H9 (cell line): ENCODE measurements at regions not wholly inside any gene's neighbourhood (a gene's known extent, or its start where the extent isn't known, plus 50 kb on each side); places are given as distances from the start of the nearest gene placed in this dataset.

Experiments
- DNase-seq: peaks from one replicate; pipeline ENCODE4 v3.0.0-alpha.2; 2017
- H2AFZ ChIP-seq: one replicate; pipeline ENCODE4 v1.6.1; 2013; ENCODE audit warnings: mild to moderate bottlenecking, low read length, control low read depth, moderate library complexity
- H2AK5ac ChIP-seq: 2 replicates; pipeline ENCODE4 v1.6.1; 2013; ENCODE audit warnings: low read length, control low read depth, mixed read lengths; ENCODE audit not compliant: insufficient read length
- H2BK120ac ChIP-seq: one replicate; pipeline ENCODE4 v1.6.1; 2013; ENCODE audit warnings: low read depth, mild to moderate bottlenecking, low read length, control low read depth, inconsistent platforms; ENCODE audit not compliant: poor library complexity, severe bottlenecking
- H2BK12ac ChIP-seq: 2 replicates; pipeline ENCODE4 v1.6.1; 2013; ENCODE audit warnings: low read length, control low read depth, mixed read lengths, low read depth; ENCODE audit not compliant: insufficient read length
- H2BK15ac ChIP-seq: 2 replicates; pipeline ENCODE4 v1.6.1; 2013; ENCODE audit warnings: low read depth, low read length, control low read depth
- H2BK20ac ChIP-seq: one replicate; pipeline ENCODE4 v1.6.1; 2013; ENCODE audit warnings: low read depth, mild to moderate bottlenecking, low read length, control low read depth, inconsistent platforms; ENCODE audit not compliant: poor library complexity, severe bottlenecking
- H2BK5ac ChIP-seq: 2 replicates; pipeline ENCODE4 v1.6.1; 2013; ENCODE audit warnings: low read length, control low read depth, mixed read lengths; ENCODE audit not compliant: insufficient read length
- H3K14ac ChIP-seq: 2 replicates; pipeline ENCODE4 v1.6.1; 2013; ENCODE audit warnings: low read length, control low read depth; ENCODE audit not compliant: insufficient read depth
- H3K18ac ChIP-seq: 2 replicates; pipeline ENCODE4 v1.6.1; 2013; ENCODE audit warnings: low read depth, mild to moderate bottlenecking, mixed read lengths, low read length, control low read depth; ENCODE audit not compliant: insufficient read length
- H3K23ac ChIP-seq: 2 replicates; pipeline ENCODE4 v1.6.1; 2013; ENCODE audit warnings: low read length, control low read depth, mixed read lengths, low read depth; ENCODE audit not compliant: insufficient read length
- H3K23me2 ChIP-seq: 2 replicates; pipeline ENCODE4 v1.6.1; 2013; ENCODE audit warnings: low read depth, mild to moderate bottlenecking, mixed read lengths, low read length, control low read depth; ENCODE audit not compliant: insufficient read length, poor library complexity, severe bottlenecking
- H3K27ac ChIP-seq: 2 replicates; pipeline ENCODE4 v1.5.1; 2013; ENCODE audit warnings: low read length, control low read depth, mixed read lengths, low read depth; ENCODE audit not compliant: insufficient read length
- H3K27me3 ChIP-seq: 2 replicates; pipeline ENCODE4 v1.6.1; 2013; ENCODE audit warnings: low read length, control low read depth, inconsistent platforms; ENCODE audit not compliant: insufficient read depth
- H3K4ac ChIP-seq: 2 replicates; pipeline ENCODE4 v1.6.1; 2013; ENCODE audit warnings: low read depth, mild to moderate bottlenecking, control low read depth, inconsistent platforms, low read length, moderate library complexity
- H3K4me1 ChIP-seq: 2 replicates; pipeline ENCODE4 v1.6.1; 2013; ENCODE audit warnings: low read length, control low read depth, inconsistent platforms; ENCODE audit not compliant: insufficient read depth
- H3K4me2 ChIP-seq: 2 replicates; pipeline ENCODE4 v1.6.1; 2013; ENCODE audit warnings: low read length, control low read depth, mixed read lengths; ENCODE audit not compliant: insufficient read length, insufficient read depth
- H3K56ac ChIP-seq: 2 replicates; pipeline ENCODE4 v1.6.1; 2013; ENCODE audit warnings: low read depth, mild to moderate bottlenecking, mixed read lengths, low read length, control low read depth; ENCODE audit not compliant: insufficient read length
- H3K79me1 ChIP-seq: 2 replicates; pipeline ENCODE4 v1.6.1; 2013; ENCODE audit warnings: low read depth, mild to moderate bottlenecking, moderate library complexity, low read length, control low read depth, inconsistent platforms; ENCODE audit not compliant: insufficient read depth, poor library complexity, severe bottlenecking
- H3K79me2 ChIP-seq: 2 replicates; pipeline ENCODE4 v1.6.1; 2013; ENCODE audit warnings: low read length, control low read depth, inconsistent platforms; ENCODE audit not compliant: insufficient read depth
- H3K9ac ChIP-seq: 2 replicates; pipeline ENCODE4 v1.6.1; 2013; ENCODE audit warnings: low read length, control low read depth, mixed read lengths; ENCODE audit not compliant: insufficient read length; ENCODE audit errors: extremely low read depth
- H3K9me3 ChIP-seq: one replicate; pipeline ENCODE4 v1.6.1; 2013; ENCODE audit warnings: low read depth, low read length, inconsistent platforms; ENCODE audit not compliant: control insufficient read depth
- H3T11ph ChIP-seq: one replicate; pipeline ENCODE4 v1.6.1; 2013; ENCODE audit warnings: mild to moderate bottlenecking, low read length, control low read depth, inconsistent platforms
- H4K20me1 ChIP-seq: one replicate; pipeline ENCODE4 v1.6.1; 2013; ENCODE audit not compliant: control insufficient read depth, insufficient read length, insufficient read depth
- H4K5ac ChIP-seq: 2 replicates; pipeline ENCODE4 v1.6.1; 2013; ENCODE audit warnings: low read depth, mild to moderate bottlenecking, mixed read lengths, low read length, control low read depth; ENCODE audit not compliant: insufficient read length
- H4K8ac ChIP-seq: replicated peaks from 2 replicates; pipeline ENCODE4 v1.6.1; 2013; ENCODE audit warnings: low read length, control low read depth, mixed read lengths, low read depth; ENCODE audit not compliant: insufficient read length
- H4K91ac ChIP-seq: 2 replicates; pipeline ENCODE4 v1.6.1; 2013; ENCODE audit warnings: low read depth, mild to moderate bottlenecking, moderate library complexity, mixed read lengths, low read length, control low read depth; ENCODE audit not compliant: insufficient read length
- H3K27ac Mint-ChIP-seq, 3 experiments: 2 replicates in 2 of 3; 3 replicates in 1 of 3; pipeline ENCODE4 v1.8.0; 2020 to 2021; ENCODE audit warnings: mixed read lengths in 3 of 3, mild to moderate bottlenecking in 1 of 3, moderate library complexity in 1 of 3
- H3K27me3 Mint-ChIP-seq: 2 replicates; pipeline ENCODE4 v1.8.0; 2021; ENCODE audit warnings: low read depth, mild to moderate bottlenecking, moderate library complexity, mixed read lengths
- H3K36me3 Mint-ChIP-seq, 3 experiments: 2 replicates in 2 of 3; 3 replicates in 1 of 3; pipeline ENCODE4 v1.8.0; 2020 to 2021; ENCODE audit warnings: low read depth in 3 of 3, mixed read lengths in 3 of 3; ENCODE audit not compliant: insufficient read depth in 1 of 3
- H3K4me1 Mint-ChIP-seq, 2 experiments: 2 replicates each; pipeline ENCODE4 v1.8.0; 2020; ENCODE audit warnings: mixed read lengths in 2 of 2
- H3K4me3 Mint-ChIP-seq, 2 experiments: 2 replicates in 1 of 2; 3 replicates in 1 of 2; pipeline ENCODE4 v1.8.0; 2020 to 2021; ENCODE audit warnings: mild to moderate bottlenecking in 2 of 2, mixed read lengths in 2 of 2, moderate library complexity in 1 of 2
- H3K9me3 Mint-ChIP-seq, 2 experiments: 2 replicates in 1 of 2; 3 replicates in 1 of 2; pipeline ENCODE4 v1.8.0; 2020; ENCODE audit warnings: mild to moderate bottlenecking in 2 of 2, mixed read lengths in 2 of 2, moderate library complexity in 1 of 2
- CTCF ChIP-seq: fragments of 200-600 bp; sonication (generic); conservative IDR thresholded peaks from 3 replicates; pipeline ENCODE4 v1.8.0; 2021; ENCODE audit warnings: antibody characterized with exemption, mild to moderate bottlenecking

GRCh38 chr6:148652205-148652604, 94.6 kb upstream of the UST start:
- no peak overlapping the region for H3K4me3 Mint-ChIP-seq
- Histone ChIP-seq H3K23me2 (no peaks in the 10 kb centered on the region), H3K56ac (no peak overlapping the region), H2BK20ac (no peak overlapping the region), H3K9ac (no peak overlapping the region), H4K20me1 (no peaks in the 10 kb centered on the region), H2BK120ac (no peak overlapping the region), H2AFZ (no peak overlapping the region), H3K27me3 (no peaks in the 10 kb centered on the region), H3K4ac (no peak overlapping the region), H2AK5ac (no peak overlapping the region), H3K4me1 (no peaks in the 10 kb centered on the region), H3K79me1 (no peaks in the 10 kb centered on the region), H3K23ac (no peak overlapping the region), H3K9me3 (peaks cover 20% of the 10 kb centered on the region), H2BK5ac (no peak overlapping the region), H4K91ac (no peak overlapping the region), H2BK15ac (no peak overlapping the region), H4K8ac (no peak overlapping the region), H3K4me2 (no peak overlapping the region), H2BK12ac (no peak overlapping the region), H3K27ac (no peak overlapping the region), H3K18ac (no peak overlapping the region), H3T11ph (no peak overlapping the region), H4K5ac (no peak overlapping the region), H3K14ac (no peak overlapping the region), H3K79me2 (no peaks in the 10 kb centered on the region)
- H3K27ac Mint-ChIP-seq, result no peak overlapping the region
- no peaks in the 10 kb centered on the region; the same call in 1 of the 2 replicates for H3K27me3 Mint-ChIP-seq
- H3K36me3 Mint-ChIP-seq, result peaks cover 38 to 58% (median 56%) of the 10 kb centered on the region in 3 experiments
- H3K4me1 Mint-ChIP-seq, result peaks cover 6 to 8% of the 10 kb centered on the region in 2 experiments; a peak in 1 of 4 replicates
- H3K9me3 Mint-ChIP-seq, result peaks cover 61 to 73% of the 10 kb centered on the region in 2 experiments
- no peak for DNase-seq
- TF ChIP-seq CTCF, result no peak
